RPMI7951 (cell line): ENCODE measurements at regions not wholly inside any gene's neighbourhood (a gene's known extent, or its start where the extent isn't known, plus 50 kb on each side); places are given as distances from the start of the nearest gene placed in this dataset.
"Not testable (repeated sequence)": the region's sequence is repeated elsewhere in the genome, so short reads cannot be mapped to it uniquely, and the experiment has no call there.

Source experiments
- DNase-seq: peaks from one replicate; pipeline ENCODE4 v3.0.0-alpha.2; 2012; ENCODE audit warnings: low read depth

GRCh38 chr16:85525420-85526184 is 87.5 kb upstream of the GSE1 start:
- DNase-seq: no peak

- DNase-seq: no peak
Observed at GRCh38 chr16:85526185-85526974, 86.7 kb upstream of the GSE1 start.

- no peak for DNase-seq
Observed at GRCh38 chr16:85527042-85527766, 85.9 kb upstream of the GSE1 start.

- DNase-seq: no peak
Observed at GRCh38 chr16:85527767-85528297, 85.3 kb upstream of the GSE1 start.

- no peak for DNase-seq
Observed at GRCh38 chr16:85528528-85529387, 84.4 kb upstream of the GSE1 start.

GRCh38 chr16:85529489-85530369 is 83.4 kb upstream of the GSE1 start:
- DNase-seq: no peak

- no peak for DNase-seq
Observed at GRCh38 chr16:85530370-85530739, 82.8 kb upstream of the GSE1 start.

GRCh38 chr16:85531516-85531915 is 81.6 kb upstream of the GSE1 start:
- no peak for DNase-seq

- DNase-seq: no peak
Observed at GRCh38 chr16:85532147-85532546, 81.0 kb upstream of the GSE1 start.

- not testable (repeated sequence) for DNase-seq
Observed at GRCh38 chr16:85533593-85533992, 79.5 kb upstream of the GSE1 start.

GRCh38 chr16:85534536-85535351 is 78.4 kb upstream of the GSE1 start:
- no peak for DNase-seq

- no peak for DNase-seq
Observed at GRCh38 chr16:85535352-85536072, 77.6 kb upstream of the GSE1 start.

- DNase-seq: no peak
Observed at GRCh38 chr16:85536073-85536410, 77.1 kb upstream of the GSE1 start.

- DNase-seq: no peak
Observed at GRCh38 chr16:85536411-85537330, 76.5 kb upstream of the GSE1 start.

- no peak for DNase-seq
Observed at GRCh38 chr16:85537331-85537788, 75.8 kb upstream of the GSE1 start.

- DNase-seq: no peak
Observed at GRCh38 chr16:85537795-85538401, 75.2 kb upstream of the GSE1 start.

GRCh38 chr16:85539084-85539483 is 74.0 kb upstream of the GSE1 start:
- no peak for DNase-seq
